Hindlimb muscle (tissue), 1 donor: ENCODE measurements at regions not wholly inside any gene's neighbourhood (a gene's known extent, or its start where the extent isn't known, plus 50 kb on each side); places are given as distances from the start of the nearest gene placed in this dataset.

Source experiments
- DNase-seq: peaks from one replicate; pipeline ENCODE4 v3.0.0-alpha.2; 2013

GRCh38 chr10:117933036-117933435 is 113.7 kb downstream of the RAB11FIP2 start:
- no peak for DNase-seq

DNA sequence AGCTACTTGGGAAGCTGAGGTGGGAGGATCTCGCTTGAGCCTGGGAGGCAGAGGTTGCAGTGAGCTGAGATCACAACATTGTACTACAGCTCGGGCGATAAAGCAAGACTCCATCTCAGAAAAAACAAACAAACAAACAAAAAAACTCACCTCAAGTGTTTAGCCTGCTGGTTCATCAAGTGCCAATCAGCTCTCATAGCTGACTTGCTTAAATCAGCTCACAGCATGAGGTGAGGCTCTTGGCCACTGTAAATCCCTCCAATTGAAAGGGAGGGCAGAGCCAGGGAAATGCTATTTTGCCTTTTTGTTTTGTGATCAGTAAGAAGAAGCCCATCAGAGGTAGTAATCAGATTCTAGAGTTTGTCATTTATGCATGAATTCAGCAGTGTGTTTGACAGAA is 112.3 kb downstream of the RAB11FIP2 start:
- no peak for DNase-seq

DNA sequence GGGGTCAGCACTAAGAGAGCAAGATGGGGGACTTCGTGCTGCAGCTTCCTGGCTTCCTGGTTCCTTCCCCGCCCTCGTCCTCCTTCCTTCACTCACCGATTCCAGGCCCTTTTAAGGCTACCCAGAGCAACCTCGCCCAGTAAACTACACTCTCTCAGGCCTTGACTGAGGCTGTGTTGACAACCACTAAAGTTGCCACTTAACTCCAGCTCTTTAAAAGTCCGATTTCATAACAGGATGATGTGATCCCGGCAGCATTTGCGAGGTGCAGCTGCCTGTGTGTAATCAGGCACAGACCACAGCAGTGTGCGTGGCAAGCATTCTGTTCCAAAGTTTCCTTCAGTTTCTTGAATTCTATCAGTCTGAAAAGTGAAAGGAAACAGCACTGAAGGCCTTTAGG is 110.6 kb downstream of the RAB11FIP2 start:
- DNase-seq, result peak; percentile 82

- peak; percentile 71 for DNase-seq
These were observed 110.2 kb downstream of the RAB11FIP2 start for GRCh38 chr10:117936566-117936965.

GRCh38 chr10:117936976-117937375 is 109.8 kb downstream of the RAB11FIP2 start:
- peak; percentile 35 for DNase-seq

GRCh38 chr10:117938104-117938503 is 108.6 kb downstream of the RAB11FIP2 start:
- no peak for DNase-seq

- no peak for DNase-seq
These were observed 104.5 kb downstream of the RAB11FIP2 start for GRCh38 chr10:117942226-117942625.

DNA sequence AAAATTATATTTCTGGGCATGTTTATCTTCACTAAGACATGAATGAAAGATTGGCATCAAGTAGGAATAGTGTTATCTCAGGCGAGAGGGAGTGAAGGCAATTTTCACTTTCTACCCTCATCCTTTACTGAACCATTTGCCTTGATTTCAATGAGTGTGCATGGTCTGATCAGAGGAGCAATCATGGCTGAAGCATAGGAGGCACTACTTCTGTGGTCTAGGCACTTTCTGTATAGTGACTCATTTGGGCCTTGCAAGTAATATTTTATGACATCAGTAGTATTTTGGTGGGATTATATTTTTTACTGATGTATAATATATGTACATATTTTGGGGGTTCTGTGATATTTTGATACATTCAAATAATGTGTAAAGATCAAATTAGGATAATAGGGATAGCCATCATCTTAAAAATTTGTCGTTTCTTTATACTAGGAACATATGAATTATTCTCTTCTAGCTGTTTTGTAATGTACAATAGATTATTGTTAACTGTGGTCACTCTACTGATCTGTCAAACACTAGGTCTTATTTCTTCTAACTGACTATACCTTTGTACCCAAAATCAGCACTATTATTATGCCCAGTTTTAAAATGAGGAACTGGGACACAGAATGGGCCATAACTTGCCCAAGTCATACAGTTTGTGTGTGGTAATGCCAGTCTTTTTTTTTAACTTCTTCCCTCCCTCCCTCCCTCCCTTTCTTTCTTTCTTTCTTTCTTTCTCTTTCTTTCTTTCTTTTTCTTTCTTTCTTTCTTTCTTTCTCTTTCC is 101.9 kb downstream of the RAB11FIP2 start:
- DNase-seq, result no peak

GRCh38 chr10:117945651-117946050 is 101.1 kb downstream of the RAB11FIP2 start:
- no peak for DNase-seq

- DNase-seq, result no peak
These were observed 100.1 kb downstream of the RAB11FIP2 start for GRCh38 chr10:117946525-117947070.

DNA sequence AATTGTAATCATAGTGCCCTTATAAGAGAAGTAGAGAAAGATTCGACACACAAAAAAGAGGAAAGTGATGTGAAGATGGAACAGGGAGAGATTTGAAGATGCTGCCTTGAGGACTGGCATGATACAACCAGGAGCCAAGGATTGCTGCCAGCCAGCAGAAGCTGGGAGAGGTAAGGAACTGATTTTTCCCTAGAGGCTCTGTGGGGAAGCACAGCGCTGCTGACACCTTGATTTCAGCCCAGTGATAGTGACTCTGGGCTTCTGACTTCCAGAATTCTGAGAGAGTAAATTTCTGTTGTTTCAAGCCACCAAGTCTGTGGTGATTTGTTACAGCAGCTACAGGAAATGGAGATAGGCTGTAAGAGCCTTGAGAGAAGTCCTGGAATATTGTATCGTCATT is 98.2 kb downstream of the RAB11FIP2 start:
- DNase-seq, result no peak

GRCh38 chr10:117950408-117950807 is 96.3 kb downstream of the RAB11FIP2 start:
- DNase-seq, result no peak
